HG02642 (cell line): ENCODE measurements at regions not wholly inside any gene's neighbourhood (a gene's known extent, or its start where the extent isn't known, plus 50 kb on each side); places are given as distances from the start of the nearest gene placed in this dataset.

Experiments used
- ATAC-seq: cut with Tn5 transposase; IDR thresholded peaks from one replicate; pipeline ENCODE4 v1.9.1; 2021; ENCODE audit warnings: mild to moderate bottlenecking; ENCODE audit not compliant: unreplicated experiment, poor library complexity

DNA sequence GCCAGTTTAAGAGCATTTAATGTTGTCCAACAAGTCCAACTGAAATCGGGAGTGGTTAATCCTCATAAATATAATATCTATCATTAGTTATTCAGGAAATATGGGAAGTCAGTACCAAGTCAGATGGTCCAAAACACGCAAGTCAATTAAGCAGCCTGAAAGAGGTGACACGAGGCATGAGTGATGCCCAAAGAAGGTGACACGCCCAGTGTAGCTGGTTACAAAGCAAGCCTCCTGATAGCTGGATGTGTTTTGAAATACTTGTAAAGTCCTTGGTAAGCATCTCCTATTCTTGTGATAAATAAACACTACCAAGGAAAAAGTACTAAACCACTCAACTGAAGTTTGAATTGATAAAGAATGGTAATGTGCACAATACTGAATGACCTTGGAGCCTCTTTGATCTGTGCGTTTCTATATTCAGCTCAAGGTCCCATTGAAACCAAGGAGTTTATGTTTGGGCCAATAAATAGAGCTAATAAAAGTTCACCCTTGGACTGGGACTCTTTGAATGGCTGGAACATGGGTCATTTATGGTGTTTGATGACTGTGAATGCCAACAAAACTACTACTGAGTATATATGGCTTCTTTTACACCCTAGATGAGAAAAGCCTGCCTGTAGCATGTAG, 93.2 kb upstream of the KLF3 start:
- ATAC-seq: no peak

DNA sequence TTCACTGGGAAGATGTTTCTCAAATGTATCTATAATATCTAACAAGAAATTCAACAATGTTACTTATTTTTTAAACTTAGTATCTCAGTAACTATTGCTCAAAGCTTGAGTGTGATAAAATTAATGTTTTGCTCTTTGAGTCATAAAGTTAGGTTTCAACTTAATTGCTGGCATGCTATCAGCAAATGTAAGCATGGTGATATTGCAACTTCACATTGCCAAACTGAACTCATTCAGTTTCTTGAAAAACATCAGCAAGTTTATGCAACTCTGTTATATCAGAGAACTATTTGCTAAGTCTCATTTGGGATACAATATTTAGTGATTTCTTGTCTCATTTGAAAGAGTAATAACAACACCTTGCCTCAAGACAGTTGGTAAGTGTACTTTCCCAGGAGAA, 91.2 kb upstream of the KLF3 start:
- no peak for ATAC-seq

GRCh38 chr4:38574559-38575333, 89.3 kb upstream of the KLF3 start:
- no peak for ATAC-seq

DNA sequence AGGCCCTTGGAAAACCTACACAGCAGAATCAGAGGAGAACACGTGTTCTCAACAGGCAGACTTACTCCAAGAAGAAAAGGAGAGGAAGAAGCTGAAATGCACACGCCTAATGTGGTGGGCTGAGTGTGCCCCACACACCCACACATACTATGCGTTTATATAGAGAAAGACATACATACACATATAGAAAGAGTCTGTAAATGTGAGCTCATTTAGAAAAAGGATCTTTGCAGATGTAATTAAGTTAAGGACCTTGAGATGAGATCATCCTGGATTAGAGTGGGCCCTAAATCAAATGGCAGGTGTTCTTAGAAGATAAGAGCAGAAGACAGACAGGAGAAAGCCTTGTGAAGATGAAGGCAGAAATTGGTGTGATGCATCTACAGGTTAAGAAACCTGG, 87.2 kb upstream of the KLF3 start:
- ATAC-seq: no peak

GRCh38 chr4:38577462-38577861, 86.5 kb upstream of the KLF3 start:
- ATAC-seq: no peak

- no peak for ATAC-seq
Measured at GRCh38 chr4:38581426-38582106, 82.4 kb upstream of the KLF3 start.

GRCh38 chr4:38582445-38582844, 81.6 kb upstream of the KLF3 start:
- ATAC-seq: no peak

DNA sequence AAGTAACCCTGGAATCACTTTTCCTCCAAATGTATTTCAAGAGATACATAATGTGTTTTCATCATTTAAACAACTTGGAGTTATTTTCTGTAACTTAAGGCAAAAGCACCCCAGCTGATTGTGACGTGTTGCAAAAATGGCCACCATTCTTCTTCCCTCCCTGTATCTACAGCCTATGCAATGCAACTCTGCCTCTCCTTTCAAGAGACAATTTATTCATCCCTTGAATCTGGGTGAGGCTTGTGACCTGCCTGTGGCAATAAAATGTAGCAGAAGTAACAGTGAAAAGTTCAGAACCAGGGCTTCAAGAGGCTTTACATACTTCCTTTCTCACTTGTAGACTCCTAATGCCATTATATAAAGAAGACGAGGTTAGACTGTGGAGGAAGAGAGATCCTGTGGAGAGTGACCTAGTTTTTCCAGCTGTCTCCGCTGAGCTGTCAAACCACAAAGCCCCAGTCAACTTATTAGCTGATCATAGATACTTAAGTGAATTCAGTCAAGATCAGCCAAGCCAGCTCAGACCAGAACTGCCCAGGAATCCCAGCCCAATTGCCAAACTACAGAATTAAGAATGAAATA, 81.0 kb upstream of the KLF3 start:
- ATAC-seq: no peak

DNA sequence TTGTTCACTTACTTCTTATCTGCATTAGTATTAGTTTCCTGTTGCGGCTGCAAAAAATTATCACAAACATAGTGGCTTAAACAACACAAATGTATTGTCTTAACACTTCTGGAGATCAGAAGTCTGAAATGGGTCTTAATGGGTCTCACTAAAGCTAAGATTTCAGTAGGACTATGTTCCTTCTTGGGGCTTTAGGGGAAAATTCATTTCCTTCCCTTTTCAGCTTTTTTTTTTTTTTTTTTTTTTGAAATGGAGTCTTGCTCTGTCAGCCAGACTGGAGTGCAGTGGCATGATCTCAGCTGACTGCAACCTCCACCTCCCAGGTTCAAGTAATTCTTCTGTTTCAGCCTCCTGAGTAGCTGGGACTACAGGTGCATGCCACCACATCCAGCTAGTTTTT, 78.1 kb upstream of the KLF3 start:
- no peak for ATAC-seq

DNA sequence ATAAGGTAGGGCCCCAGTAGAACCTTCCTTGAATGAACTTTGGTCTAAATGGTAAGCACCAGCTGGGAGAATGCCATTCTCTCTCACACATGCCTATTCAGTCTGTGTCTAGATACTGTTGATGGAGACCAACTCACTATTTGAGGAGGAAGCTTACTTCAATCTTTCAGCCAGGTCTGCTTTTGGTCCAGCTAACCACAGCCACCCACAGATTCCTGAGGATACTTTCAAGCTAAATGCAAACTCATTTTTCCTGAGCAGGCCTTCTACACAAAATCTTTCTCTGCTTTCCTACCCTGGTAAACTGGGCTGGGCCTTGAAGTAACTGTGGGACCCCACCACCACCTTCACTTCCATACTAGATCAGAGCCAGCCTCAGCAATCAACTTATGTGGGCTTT, 76.9 kb upstream of the KLF3 start:
- no peak for ATAC-seq

GRCh38 chr4:38590046-38590445, 74.0 kb upstream of the KLF3 start:
- ATAC-seq: no peak

- no peak for ATAC-seq
Measured at GRCh38 chr4:38591617-38592337, 72.2 kb upstream of the KLF3 start.

DNA sequence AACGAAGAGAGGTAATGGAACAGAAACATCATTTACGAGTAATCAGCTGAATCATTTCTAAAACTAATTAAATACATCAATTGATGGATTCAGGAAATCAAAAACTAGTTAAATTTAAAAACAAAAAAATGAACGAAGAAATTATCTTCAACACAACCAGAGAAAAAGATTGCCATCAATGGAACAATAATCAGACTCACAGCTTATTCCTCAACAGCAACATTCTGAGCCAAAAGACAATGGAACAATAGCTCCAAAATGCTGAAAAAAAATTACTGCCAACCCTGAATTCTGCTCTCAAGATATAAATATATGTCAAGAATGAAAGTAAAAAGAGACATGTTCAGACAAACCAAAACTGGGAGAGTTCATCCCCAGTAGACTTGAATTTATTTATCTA, 65.5 kb upstream of the KLF3 start:
- no peak for ATAC-seq

- no peak for ATAC-seq
Measured at GRCh38 chr4:38600575-38600974, 63.4 kb upstream of the KLF3 start.

GRCh38 chr4:38601244-38601915, 62.6 kb upstream of the KLF3 start:
- ATAC-seq: no peak

DNA sequence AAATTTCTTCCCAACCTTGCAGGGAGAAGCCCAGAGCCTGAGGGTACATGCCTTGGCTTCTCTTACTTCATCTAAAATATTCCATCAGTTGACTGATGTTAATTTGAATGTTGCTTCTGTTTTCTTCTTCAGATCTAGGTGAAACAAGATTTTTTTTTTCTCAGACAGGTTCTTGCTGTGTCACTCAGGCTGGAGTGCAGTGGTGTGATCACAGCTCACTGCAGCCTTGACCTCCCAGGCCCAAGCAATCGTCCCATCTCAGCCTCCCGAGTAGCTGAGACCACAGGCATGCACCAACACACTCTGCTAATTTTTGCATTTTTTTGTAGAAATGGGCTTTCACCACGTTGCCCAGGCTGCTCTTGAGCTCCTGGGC, 62.1 kb upstream of the KLF3 start:
- no peak for ATAC-seq

GRCh38 chr4:38603652-38604051, 60.3 kb upstream of the KLF3 start:
- no peak for ATAC-seq

- ATAC-seq: no peak
Measured at GRCh38 chr4:38605181-38605752, 58.7 kb upstream of the KLF3 start.

- ATAC-seq: no peak
Measured at GRCh38 chr4:38605753-38606586, 58.0 kb upstream of the KLF3 start.
